DMS53 treated with DMSO at 0.1 percent for 48 hours (cell line): ENCODE measurements at regions not wholly inside any gene's neighbourhood (a gene's known extent, or its start where the extent isn't known, plus 50 kb on each side); places are given as distances from the start of the nearest gene placed in this dataset.
A peak's percentile ranks its signal among the peaks of the same experiment; 100 is the strongest.

ENCODE experiments used
- DNase-seq: peaks from one replicate; lab custom pipeline; 2025; ENCODE audit not compliant: unreplicated experiment; lab: John Stamatoyannopoulos, UW

DNA sequence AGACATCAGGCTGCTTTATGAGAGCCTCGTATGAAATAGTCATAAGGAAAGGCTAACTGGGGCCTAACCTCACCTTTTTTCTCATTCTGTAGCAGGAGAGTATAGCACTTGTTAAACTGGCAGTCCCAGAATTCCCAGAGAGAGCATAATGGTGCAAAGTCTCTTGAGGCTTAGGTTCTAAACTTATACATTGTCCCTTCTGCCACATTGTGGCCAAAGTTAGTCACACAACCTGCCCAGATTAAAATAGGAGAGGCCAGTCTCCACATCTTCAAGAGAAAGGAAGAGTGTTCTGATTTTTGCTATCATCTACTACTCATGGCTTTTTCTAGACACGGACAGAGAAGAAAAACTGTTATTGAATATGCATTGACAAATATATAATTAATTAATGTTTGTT is 1588.9 kb upstream of the PCDH7 start:
- no peak for DNase-seq

DNA sequence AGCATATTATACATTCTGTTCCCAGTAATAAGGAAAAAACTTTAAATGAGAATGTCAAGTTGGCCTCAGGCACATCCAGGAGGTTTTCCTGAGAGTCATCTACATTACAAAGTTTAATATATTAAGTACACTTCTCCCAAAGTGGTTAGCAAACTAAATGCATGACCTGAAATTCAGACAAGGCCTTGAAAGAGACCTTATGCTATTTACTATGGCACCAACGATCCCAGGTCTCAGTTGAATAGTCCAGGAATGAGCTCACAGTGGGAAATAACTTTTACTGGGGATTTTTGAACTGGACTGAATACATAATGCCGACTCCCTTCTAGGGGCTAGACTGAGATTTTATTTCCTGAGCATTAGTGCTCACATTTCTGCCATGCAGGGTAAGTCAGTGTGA is 1577.5 kb upstream of the PCDH7 start:
- no peak for DNase-seq

DNA sequence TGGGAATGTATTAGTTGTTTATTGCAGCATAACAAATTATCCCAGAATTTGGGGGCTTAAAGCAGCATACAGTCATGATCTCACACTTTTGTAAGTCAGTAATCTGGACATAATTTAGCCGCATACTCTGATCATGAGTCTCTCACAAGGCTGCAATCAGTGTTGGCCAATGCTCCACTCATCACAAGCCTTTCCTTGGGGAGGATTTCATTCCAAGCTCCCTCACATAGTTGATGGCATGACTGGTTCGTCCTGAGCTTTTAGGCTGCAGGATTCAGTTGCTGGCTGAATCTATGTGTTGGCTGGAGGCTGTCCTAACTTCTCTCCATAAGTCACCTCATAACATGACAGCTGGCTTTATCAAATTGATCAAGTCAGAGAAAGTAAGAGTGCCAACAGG is 1568.6 kb upstream of the PCDH7 start:
- no peak for DNase-seq

DNA sequence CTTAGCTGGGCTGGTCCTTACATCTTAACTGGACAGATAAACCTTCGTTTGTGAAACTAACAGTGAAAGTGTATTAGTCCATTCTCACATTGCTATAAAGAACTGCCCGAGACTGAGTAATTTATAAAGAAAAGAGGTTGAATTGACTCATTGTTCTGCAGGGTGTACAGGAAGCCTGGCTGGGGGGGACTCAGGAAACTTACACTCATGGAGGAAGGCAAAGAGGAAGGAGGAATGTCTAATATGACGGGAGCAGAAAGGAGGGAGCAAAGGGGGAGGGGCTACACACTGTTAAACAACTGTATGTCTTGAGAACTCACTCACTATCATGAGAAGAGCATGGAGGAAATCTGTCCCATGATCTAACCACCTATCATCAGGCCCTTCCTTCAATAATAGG is 1566.5 kb upstream of the PCDH7 start:
- no peak for DNase-seq

DNA sequence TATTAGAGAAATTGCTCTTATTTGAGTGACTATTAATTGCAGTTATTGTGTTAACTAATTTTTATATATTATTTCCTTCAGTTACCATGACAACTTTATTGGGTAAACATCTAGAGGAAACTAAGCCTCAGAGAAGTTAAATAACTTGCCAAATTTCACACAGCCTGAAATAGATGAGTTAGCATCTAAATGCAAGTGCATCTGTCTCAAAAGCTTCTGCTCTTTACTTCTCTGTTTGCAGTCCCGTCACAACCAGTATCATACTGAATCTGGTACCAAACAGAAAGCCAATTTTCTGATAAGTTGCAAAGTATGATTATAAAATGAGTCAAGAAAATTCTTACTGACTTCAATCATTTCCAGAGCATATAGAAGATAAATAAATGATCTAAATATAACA is 1544.9 kb upstream of the PCDH7 start:
- DNase-seq: no peak

DNA sequence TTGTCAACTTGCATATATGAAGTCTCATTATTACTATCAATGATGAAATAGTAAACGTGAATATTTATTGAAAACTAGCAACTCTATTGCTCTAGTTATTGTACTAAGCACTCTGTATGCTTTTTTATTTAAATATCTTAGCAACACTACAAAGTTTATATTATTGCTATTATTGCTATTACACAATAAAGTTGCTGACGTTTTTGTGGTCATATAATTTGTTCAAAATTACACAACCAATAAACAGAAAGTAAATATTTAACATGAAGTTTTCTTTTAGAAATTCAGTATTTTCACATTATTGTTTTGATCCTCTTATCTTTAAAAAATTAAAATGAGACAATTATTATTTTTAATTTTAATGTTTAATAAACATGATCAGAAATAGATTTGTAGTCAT is 1521.1 kb upstream of the PCDH7 start:
- DNase-seq: no peak

DNA sequence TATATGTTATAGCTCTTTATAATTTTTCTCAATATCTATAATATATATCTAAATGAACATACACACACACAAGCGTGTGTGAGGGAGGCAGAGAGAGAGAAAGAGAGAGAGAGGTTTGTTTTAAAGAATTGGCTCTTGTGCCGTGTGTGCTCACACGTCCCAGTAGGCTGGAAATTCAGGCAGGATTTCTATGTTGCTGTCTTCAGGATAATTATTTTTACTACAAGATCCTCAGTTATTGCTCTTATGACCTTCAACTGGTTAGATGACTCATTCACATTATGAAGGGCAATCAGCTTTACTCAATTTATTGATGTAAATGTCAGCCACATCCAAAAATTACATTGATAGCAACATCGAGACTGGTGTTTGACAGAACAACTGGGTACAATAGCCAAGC is 1520.7 kb upstream of the PCDH7 start:
- no peak for DNase-seq

DNA sequence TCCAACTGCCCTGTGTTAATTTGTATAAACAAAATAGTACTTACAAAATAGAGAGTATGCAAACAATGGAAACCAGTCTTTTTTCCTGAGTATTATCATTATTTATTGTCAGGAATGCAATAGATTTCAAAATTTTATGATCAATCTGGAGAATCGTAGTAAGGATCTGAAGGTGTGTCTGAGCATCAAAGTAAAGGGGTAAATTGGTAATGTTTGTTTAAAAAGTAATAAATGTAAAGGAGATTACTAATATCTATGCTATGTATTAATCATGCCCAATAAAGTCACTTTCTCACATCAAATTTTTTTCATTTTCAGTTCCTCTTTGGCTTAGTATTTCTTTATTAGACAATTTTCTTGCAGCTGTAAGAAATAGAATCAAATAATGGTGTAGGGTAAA is 1507.1 kb upstream of the PCDH7 start:
- DNase-seq: no peak

DNA sequence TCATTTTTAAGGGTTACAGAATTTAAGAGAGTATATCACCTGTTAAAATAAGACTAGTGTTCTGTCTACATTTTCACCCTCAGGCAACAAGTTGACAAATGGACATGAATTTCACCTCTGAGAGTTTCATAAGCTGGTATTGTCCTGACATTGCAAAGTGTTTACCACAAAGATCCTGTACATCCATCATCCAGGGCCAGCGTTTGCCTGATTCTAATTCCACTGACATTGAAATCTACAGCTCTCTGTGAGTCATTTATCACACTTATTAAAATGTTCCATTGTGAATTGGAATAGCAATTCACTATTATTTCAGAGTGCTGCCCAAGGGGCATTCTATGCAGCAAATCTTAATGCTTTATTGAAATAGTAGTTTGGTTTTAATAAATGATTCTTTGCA is 1499.4 kb upstream of the PCDH7 start:
- no peak for DNase-seq

DNA sequence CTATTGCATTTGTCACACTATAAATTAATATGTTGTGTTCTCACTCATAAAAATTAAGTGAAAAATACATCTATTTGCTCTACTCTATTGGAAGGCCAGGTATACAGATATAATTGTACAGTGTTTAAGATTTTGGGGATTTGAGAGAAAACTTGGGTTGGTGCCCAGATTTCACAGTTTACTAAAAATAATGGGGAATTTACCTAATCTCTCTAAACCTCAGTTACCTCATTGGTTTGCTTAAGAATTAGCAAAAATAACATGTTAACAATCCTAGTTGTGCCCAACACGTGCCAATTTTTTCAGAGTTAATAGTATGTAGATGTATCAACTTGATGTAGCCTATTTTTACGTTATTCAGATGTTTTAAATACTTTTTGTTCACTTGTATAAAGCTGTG is 1495.3 kb upstream of the PCDH7 start:
- no peak for DNase-seq

DNA sequence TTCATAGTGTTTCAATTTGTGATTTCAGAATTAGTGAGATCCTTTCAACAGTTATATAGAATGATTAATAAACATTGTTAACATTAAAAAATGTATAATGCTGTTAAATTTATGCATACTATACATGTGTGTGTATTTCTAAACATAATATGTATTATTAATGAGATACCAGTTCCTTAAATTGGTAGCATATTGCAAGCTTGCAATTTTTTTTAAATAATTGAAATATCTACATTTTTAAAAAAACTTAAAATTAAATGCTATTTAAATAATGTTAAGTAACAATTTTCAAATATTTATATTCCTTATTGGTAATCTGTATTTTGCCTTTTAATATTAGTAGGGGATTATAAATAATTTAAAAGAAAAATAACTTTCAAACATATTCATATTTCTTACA is 1479.5 kb upstream of the PCDH7 start:
- DNase-seq: no peak

DNA sequence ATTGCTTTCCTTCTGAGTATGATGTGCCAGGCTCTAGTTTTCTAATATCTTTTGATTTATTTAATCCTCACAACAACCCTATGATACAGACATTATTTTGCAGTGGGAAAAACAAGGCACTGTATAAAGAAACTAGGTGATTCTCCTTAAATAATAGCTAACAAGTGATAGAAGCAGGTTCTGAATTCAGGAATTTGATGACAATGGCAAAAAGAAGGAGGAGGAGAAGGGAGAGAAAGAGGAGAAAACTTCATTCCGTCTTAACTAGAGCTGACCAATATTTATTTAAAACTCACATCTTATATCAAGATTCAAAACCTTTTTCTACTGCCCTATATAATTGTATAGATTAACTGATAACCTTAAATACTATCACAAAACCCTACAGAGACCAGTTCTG is 1477.1 kb upstream of the PCDH7 start:
- DNase-seq: no peak

DNA sequence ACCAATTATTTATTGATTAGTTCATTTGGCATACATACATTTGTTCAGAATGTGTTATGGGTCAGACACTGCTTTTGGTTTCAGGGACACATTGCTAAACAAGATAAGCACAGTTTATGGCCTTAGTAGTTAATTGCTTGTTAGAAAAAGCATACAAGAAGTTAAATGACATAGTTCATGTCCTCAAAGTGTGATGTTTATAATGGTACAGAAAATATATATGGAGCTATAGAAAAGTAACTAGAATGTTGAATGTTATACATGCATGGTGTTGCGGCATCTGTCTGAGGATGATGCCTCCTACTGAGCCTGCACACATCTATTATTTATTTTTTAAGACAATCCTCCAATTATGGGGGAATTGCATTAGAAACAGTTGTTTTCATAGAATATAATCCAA is 1476.3 kb upstream of the PCDH7 start:
- DNase-seq: no peak

DNA sequence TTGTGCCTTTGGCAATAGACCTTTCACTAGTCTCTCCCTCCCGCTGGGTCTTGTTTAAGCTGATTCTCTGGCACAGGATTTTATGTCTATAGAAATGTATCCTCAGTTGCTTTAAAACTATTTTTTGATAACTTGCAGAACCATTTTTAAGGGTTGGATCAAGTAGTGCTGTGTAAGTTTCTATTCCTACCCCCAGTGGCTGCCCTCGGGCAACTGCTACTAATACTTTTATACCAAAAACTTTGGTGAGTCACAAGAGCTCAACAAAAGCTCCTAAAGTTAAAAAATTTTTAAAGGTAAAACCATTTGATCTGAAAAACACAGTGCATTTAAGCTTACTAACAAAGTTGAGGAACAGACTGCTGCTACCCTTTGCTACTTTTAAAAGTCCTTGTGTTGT is 1460.6 kb upstream of the PCDH7 start:
- DNase-seq: no peak

DNA sequence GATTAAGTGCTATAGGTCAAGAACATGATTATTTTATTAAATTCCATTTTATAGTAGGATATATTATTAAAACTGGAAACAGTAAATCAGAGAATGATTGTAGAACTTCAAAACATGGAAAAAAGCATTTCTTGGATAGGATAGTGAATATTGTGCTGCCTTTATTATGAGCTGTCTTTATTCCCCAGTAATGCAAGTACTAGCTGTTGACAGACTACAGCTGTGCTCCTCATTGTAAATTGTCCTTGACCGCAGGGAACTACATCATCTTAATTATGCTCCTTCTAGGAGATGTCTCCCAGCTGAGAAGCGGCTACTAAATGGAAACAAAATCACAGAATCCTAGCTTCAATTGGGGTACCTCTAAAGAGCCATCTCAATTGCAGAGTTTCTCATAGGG is 1457.2 kb upstream of the PCDH7 start:
- no peak for DNase-seq

DNA sequence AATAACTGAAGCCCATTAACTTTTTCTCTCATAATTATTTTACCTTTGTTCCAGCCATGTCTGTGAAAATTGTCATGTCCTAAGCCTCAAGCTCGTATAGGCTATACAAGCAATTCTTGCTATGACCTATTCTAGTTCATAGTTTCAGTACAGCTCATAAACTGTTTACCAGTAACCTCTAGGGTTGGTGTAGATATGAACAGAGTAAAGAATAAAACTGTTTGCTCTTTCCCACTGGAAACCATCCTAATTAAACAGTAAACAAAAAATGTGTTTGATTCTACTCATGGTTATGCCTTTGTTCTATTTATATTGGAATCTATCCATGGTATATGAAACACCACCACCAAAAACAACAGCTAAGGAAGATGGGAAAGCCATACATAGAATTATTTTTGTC is 1444.0 kb upstream of the PCDH7 start:
- DNase-seq: peak; percentile 94

DNA sequence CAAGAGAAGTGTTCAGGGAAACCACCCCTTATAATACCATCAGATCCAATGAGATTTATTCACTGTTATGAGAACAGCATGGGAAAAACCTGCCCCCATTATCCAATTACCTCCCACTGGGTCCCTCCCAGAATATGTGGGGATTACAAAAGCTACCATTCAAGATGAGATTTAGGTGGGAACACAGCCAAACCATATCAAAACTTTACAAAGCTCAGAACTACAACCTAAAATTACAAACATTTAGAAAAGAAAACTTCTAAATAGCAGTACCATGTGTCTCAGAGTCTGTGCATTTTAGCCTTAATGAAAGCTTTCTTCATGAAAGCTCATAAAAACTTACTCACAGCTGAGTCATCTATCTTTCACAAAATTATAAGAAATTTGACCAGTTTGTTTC is 1442.8 kb upstream of the PCDH7 start:
- no peak for DNase-seq

DNA sequence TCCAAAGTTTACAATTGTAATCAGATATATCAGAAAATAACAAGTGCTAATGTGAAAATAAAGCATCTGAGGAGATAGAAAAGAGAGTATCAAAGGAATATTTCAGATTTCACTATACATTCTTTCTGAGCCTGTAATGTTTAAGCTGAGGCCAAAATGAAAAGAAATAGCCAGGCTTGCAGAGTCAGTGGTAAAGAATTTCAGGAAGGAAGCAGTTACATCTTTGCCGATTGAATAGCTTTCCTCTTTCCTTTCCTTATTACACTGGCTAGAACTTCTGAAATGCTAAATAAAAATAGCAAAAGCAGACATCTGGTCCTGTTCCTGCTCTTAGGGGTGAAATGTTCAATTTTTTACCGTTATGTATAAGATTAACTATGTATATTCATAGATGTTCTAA is 1441.6 kb upstream of the PCDH7 start:
- no peak for DNase-seq

DNA sequence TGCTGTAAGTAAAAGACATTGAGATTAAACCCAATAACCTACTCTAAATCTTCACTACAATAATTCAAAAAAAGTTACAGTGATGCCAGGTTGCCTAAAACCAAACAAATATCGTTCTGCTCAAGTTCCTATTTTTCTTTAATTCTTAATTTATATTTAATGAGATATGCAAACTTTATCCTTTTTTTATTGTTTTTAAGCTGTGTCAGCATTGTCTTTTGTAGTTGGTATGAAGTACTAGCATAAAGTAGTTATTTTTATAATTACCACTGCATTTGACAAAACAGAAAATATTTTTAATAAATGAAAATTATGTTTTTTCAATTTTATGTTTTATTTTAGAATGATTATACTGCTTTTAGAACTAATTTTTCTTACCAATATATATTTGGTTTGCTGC is 1431.1 kb upstream of the PCDH7 start:
- DNase-seq: no peak

DNA sequence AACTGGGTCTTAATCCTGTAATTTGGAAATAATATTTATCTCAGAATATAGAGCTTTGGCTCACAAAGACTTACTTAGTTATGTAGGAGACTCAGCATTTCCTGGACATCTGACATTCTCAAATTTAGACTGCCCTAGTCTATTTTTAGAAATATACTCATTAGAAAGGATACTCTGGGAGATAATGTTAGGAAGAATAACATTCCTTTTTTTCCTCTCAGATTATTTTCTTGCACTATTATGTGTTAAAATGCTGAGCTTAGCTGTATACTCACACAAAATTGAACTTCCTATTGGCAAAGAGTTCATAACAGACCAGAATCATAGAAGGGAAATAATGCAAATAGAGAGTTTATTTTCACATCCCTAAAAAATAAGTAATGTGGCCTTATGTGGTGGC is 1424.9 kb upstream of the PCDH7 start:
- DNase-seq: no peak

DNA sequence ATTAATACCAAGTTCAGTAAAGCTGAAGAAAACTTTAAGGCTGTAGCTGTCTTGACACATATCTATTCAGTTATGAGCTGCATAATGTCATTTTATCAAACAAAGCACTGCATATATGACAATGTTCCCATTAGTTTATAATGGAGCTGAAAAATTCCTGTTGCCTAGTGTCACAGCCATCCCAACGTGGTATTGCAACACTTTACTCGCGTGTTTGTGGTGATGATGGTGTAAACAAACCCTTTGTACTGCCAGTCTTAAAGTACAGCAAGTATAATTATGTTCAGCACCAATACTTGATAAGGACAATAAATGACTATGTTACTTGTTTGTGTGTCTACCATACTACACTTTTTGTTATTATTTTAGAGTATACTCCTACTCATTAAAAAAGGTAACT is 1415.6 kb upstream of the PCDH7 start:
- DNase-seq: no peak

DNA sequence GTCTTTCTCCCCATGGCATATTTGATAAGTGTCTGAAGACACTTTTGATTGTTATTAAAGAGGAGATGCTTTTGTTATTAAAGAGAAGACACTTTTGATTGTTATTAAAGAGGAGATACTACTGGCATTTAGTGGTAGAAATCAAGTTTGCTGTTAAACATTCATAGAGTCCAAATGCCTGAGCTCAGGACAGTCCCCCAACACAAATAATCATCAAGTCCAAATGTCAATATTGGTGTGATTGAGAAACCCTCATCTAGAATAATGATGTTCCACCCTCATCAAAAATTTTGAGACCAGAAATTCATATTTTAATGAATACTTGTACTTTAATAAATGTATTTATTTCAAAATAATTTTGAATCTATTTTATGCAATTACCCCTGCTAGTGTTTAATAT is 1412.9 kb upstream of the PCDH7 start:
- DNase-seq: no peak

DNA sequence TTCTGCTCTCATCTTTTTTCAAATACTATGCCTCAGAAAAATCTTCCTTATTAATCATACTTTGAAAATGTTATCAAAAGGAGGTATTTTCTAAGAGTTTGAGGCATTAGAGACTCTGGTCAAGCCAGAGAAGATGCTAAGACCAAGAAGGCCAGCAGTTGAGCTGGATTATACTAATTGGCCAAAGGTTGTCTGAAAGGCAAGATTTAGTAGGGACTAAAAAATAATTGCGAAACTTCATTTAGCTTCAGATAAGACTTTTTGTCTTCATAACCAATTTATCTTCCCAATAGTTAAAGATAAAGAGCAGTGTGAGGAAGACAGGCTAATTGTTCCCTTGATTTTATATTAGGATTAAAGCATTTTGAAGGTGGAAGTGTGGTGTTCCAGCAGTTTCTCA is 1412.4 kb upstream of the PCDH7 start:
- no peak for DNase-seq

DNA sequence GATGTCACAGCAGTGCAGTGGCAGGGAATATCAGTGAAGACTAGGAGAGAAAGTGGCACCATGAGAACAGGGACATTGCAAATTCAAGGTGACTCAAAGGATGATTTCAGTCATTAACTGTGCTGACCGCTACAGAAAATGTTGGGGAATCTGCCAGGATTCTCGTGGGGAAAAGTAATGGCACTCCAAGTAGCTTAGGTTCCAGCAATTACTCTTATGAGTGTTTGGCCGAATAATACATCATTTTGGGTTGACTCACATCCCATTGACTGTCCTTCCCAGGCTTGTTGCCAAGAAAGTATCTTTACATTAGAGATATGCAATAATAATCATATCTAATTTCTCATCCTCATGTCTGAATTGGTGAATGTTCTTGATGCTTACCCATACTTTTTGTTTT is 1411.1 kb upstream of the PCDH7 start:
- no peak for DNase-seq
